ENCODE measurements at regions not wholly inside any gene's neighbourhood (a gene's known extent, or its start where the extent isn't known, plus 50 kb on each side); places are given as distances from the start of the nearest gene placed in this dataset.

DNA sequence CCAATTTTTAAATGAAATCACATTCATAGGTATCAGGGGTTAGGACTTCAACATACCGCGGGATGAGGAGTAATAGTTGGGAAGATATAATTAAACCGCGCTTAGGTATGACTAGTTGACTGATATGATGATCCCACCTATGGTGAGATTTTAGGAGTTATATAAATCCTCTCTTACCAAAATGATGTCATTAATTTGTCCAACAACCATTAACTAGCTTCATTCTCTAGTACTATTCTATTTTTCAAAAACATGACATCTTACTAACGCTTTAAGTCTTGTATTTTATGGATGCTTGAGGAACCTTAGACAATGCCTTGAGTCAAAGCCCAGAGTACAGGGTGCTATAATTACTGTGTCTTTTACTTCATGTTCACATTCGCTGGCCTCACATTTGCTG, 59.6 kb upstream of the PIK3R1 start:
- no peak for TF ChIP-seq CTCF (IDR thresholded peaks at IDR 0.05)
- no peak for TF ChIP-seq POLR2A (IDR thresholded peaks at IDR 0.05)
- no peak for TF ChIP-seq POLR2AphosphoS5 (IDR thresholded peaks at IDR 0.05)
